ENCODE measurements at regions not wholly inside any gene's neighbourhood (a gene's known extent, or its start where the extent isn't known, plus 50 kb on each side); places are given as distances from the start of the nearest gene placed in this dataset.

DNA sequence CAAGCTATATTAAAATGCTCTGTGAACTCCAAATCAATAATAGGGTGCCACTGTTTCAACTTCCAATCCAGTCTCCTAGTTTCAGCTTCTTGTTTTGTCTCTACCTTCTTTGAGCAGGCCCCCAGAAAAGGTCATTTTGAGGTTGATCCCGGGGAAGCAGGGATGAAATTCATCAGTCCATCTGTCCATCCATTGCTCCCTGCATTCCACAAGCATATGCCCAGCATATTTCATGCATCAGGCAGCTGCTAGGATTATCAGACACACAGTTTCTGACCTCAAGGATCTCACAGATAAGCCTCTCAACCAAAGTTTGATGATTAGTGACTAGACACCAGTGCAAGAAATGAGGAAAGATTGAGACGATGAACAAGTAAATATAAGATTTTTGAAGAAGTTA lies 186.6 kb upstream of the PDE1C start:
- CTCF ChIA-PET: interaction anchor here (0.6 kb wide), 1 partner anchor 19 kb away, joined by 3 read pairs; no protein-coding TSS in a partner anchor
- intact Hi-C loops (cut with micrococcal nuclease): no loop called here
- no peak overlapping the region for H3K4me3 Mint-ChIP-seq

GRCh38 chr7:32256376-32256775 lies 186.2 kb upstream of the PDE1C start:
- Mint-ChIP-seq H3K4me3 (no peak overlapping the region), H3K27me3 (peaks cover 3% of the 10 kb centered on the region), H3K36me3 (ENCODE audit: low read depth) (no peaks in the 10 kb centered on the region), H3K27ac (no peak overlapping the region), H3K9me3 (no peaks in the 10 kb centered on the region), H3K4me1 (ENCODE audit: low read depth) (no peaks in the 10 kb centered on the region)
- ATAC-seq (no peak), DNase-seq (no peak)
- intact Hi-C loops (cut with micrococcal nuclease): no loop called here
- no peak for TF ChIP-seq CTCF (IDR thresholded peaks at IDR 0.05)
- ChIA-PET CTCF (interaction anchor here (0.6 kb wide), 1 partner anchor 19 kb away, joined by 3 read pairs; no protein-coding TSS in a partner anchor), POLR2A (interaction anchor here (0.6 kb wide), 1 partner anchor 258 kb away, joined by 3 read pairs; no protein-coding TSS in a partner anchor)

More for the DNA sequence above, 186.6 kb upstream of the PDE1C start:
- ATAC-seq (no peak), DNase-seq (no peak)
- no peaks in the 10 kb centered on the region for H3K4me1 Mint-ChIP-seq (ENCODE audit: low read depth)
- POLR2A ChIA-PET: interaction anchor here (0.6 kb wide), 1 partner anchor 258 kb away, joined by 3 read pairs; no protein-coding TSS in a partner anchor
- no peak for TF ChIP-seq CTCF (IDR thresholded peaks at IDR 0.05)
- no peaks in the 10 kb centered on the region for H3K36me3 Mint-ChIP-seq (ENCODE audit: low read depth)
- H3K27me3 Mint-ChIP-seq: no peaks in the 10 kb centered on the region
- H3K27ac Mint-ChIP-seq: no peak overlapping the region
- H3K9me3 Mint-ChIP-seq: no peaks in the 10 kb centered on the region

DNA sequence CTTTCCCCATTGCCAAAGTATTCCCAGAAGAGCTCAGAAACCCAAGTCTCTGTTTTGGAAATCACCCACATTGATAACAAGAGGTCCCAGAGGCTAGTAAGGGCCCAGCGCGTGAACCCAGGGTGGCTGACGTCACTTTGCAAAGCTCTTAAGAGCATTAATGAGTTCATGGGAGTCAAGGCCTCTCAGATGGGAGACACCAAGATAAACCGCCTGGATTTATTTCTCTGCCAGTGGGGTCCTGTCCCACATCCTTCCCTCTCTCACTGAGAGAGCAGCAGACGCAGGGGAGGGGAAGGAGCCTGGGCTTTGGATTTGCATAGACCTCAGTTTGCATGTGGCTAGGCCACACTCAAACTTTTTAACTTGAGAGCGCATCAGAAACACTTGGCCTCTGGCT lies 184.8 kb upstream of the PDE1C start:
- DNase-seq (no peak), ATAC-seq (no peak)
- intact Hi-C loops (cut with micrococcal nuclease): no loop called here
- Mint-ChIP-seq H3K36me3 (ENCODE audit: low read depth) (no peaks in the 10 kb centered on the region), H3K9me3 (no peaks in the 10 kb centered on the region), H3K27ac (no peak overlapping the region), H3K4me3 (no peak overlapping the region), H3K27me3 (peaks cover 5% of the 10 kb centered on the region), H3K4me1 (ENCODE audit: low read depth) (no peaks in the 10 kb centered on the region)
- ChIA-PET POLR2A (no interaction called here), CTCF (no interaction called here)
- TF ChIP-seq CTCF (IDR thresholded peaks at IDR 0.05): no peak

DNA sequence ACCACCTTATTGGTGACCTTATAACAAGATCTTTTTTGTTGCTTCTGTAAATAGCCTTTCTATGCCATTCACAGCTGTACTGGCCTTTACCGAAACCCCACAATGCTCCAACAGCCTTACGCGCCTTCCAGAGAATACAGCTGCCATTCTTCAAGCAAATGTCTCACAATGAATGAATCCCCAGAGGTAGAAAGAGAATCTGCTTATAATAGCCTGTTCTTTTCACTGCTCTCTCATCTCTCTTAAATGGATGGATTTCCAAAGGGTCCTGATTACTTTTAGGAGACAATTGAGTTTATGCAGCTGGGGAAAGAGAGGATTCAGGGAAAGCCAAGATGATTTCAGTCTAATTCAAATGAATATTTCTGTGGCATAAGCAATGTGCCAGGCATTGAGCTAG lies 183.1 kb upstream of the PDE1C start:
- intact Hi-C loops (cut with micrococcal nuclease): no loop called here
- ATAC-seq: no peak
- Mint-ChIP-seq H3K27me3 (peaks cover 5% of the 10 kb centered on the region), H3K36me3 (ENCODE audit: low read depth) (no peaks in the 10 kb centered on the region), H3K27ac (no peak overlapping the region), H3K9me3 (no peaks in the 10 kb centered on the region), H3K4me3 (no peak overlapping the region), H3K4me1 (ENCODE audit: low read depth) (no peaks in the 10 kb centered on the region)
- ChIA-PET POLR2A (no interaction called here), CTCF (no interaction called here)
- no peak for TF ChIP-seq CTCF (IDR thresholded peaks at IDR 0.05)
- no peak for DNase-seq

GRCh38 chr7:32251659-32252058 lies 181.5 kb upstream of the PDE1C start:
- intact Hi-C loops (cut with micrococcal nuclease): no loop called here
- ChIA-PET POLR2A (no interaction called here), CTCF (no interaction called here)
- ATAC-seq: no peak
- Mint-ChIP-seq H3K9me3 (no peaks in the 10 kb centered on the region), H3K4me1 (ENCODE audit: low read depth) (no peaks in the 10 kb centered on the region), H3K36me3 (ENCODE audit: low read depth) (no peaks in the 10 kb centered on the region), H3K4me3 (no peak overlapping the region), H3K27ac (no peak overlapping the region), H3K27me3 (peaks cover 5% of the 10 kb centered on the region)
- TF ChIP-seq CTCF (IDR thresholded peaks at IDR 0.05): no peak
- DNase-seq: no peak

All from activated CD8-positive, alpha-beta T cell treated with anti-CD3 and anti-CD28 coated beads for 36 hours (primary cell).